Fibroblast of lung (primary cell): ENCODE measurements at regions not wholly inside any gene's neighbourhood (a gene's known extent, or its start where the extent isn't known, plus 50 kb on each side); places are given as distances from the start of the nearest gene placed in this dataset.

ENCODE experiments used
- CTCF ChIP-seq, 2 donors: IDR thresholded peaks in 1 of 2; conservative IDR thresholded peaks in 1 of 2; 1 replicate in 1 of 2; 2 replicates in 1 of 2; pipeline ENCODE4 v1.5.1; 2011 to 2012; ENCODE audit warnings: low read length in 2 of 2, control low read depth in 1 of 2, inconsistent platforms in 1 of 2, low read depth in 1 of 2, mild to moderate bottlenecking in 1 of 2
- EZH2 ChIP-seq: IDR thresholded peaks from 2 replicates; pipeline ENCODE4 v1.5.1; 2012; ENCODE audit warnings: low read length, control low read depth, mild to moderate bottlenecking; ENCODE audit errors: missing control alignments

GRCh38 chr22:27603111-27603799 is 198.3 kb downstream of the MN1 start:
- TF ChIP-seq CTCF (conservative IDR thresholded peaks at IDR 0.05 in 1 of 2, IDR thresholded peaks at IDR 0.05 in 1 of 2; ENCODE audit: low read depth in 1 of 2, low read length in 2 of 2) (no peak), EZH2 (no peak)
